ENCODE measurements at regions not wholly inside any gene's neighbourhood (a gene's known extent, or its start where the extent isn't known, plus 50 kb on each side); places are given as distances from the start of the nearest gene placed in this dataset.

DNA sequence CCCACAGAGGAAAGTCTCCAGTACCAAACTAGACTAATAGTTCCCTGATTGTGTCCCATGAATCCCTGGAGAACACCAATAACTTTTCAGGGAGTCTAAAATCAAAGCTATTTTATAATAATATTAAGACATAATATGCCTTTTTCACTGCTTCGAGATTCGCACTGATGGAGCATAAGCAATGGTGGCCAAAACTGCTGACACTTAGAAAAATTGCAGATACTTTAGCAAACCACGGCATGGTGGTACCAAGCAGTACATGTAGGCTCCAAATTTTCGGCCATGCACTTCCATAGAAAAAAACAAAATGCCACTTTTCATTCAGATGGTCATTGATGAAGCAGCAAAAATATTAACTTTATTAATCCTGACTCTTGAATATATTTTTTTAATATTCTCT lies 100.3 kb upstream of the PCSK1 start:
- no TSS peak for BruUV-seq (replicated peaks)

DNA sequence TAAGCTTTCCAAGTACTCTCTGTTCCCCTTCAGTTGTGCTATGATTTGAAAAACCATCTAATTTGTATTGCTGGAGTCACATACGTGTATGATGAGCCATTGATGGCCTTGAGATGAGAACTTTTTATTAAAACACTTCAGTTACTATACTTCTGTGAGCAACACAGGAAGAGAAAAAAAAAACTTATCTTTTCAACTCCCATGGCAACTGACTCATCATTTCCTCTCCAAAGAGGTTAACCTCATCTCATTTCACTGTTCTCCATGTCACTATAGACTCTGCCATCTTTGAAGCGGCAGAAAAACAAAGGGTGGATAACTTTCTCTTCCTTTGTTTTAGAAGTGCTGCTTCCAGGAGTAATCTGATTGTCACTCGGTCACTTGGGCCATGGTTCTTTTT lies 104.3 kb upstream of the PCSK1 start:
- no TSS peak for BruUV-seq (replicated peaks)
- H3K9me3 ChIP-seq = no peaks in the 10 kb centered on the region
- Mint-ChIP-seq H3K27ac (ENCODE audit: unreplicated experiment) (no peak overlapping the region), H3K4me3 (ENCODE audit: unreplicated experiment) (no peak overlapping the region), H3K4me1 (ENCODE audit: low read depth, unreplicated experiment) (no peaks in the 10 kb centered on the region), H3K9me3 (ENCODE audit: unreplicated experiment) (no peaks in the 10 kb centered on the region), H3K27me3 (ENCODE audit: insufficient read depth, unreplicated experiment) (peaks cover 4% of the 10 kb centered on the region), H3K36me3 (ENCODE audit: insufficient read depth, unreplicated experiment) (no peaks in the 10 kb centered on the region)
- ChIA-PET POLR2A (no interaction called here), CTCF (no interaction called here)
- no peaks in the 10 kb centered on the region for H3K27me3 ChIP-seq (replicated peaks; ENCODE audit: control insufficient read depth, insufficient read depth, low read length)
- intact Hi-C loops (cut with micrococcal nuclease; ENCODE audit: unreplicated experiment) = no loop called here
- DNase-seq = no peak
- TF ChIP-seq, protein P1, sequence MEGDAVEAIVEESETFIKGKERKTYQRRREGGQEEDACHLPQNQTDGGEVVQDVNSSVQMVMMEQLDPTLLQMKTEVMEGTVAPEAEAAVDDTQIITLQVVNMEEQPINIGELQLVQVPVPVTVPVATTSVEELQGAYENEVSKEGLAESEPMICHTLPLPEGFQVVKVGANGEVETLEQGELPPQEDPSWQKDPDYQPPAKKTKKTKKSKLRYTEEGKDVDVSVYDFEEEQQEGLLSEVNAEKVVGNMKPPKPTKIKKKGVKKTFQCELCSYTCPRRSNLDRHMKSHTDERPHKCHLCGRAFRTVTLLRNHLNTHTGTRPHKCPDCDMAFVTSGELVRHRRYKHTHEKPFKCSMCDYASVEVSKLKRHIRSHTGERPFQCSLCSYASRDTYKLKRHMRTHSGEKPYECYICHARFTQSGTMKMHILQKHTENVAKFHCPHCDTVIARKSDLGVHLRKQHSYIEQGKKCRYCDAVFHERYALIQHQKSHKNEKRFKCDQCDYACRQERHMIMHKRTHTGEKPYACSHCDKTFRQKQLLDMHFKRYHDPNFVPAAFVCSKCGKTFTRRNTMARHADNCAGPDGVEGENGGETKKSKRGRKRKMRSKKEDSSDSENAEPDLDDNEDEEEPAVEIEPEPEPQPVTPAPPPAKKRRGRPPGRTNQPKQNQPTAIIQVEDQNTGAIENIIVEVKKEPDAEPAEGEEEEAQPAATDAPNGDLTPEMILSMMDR (IDR thresholded peaks at IDR 0.05; ENCODE audit: insufficient read depth in 1 of 2, low read depth in 1 of 2, low read length in 1 of 2, severe bottlenecking in 1 of 2, unreplicated experiment in 1 of 2) = no peak
- H3K4me1 ChIP-seq = no peaks in the 10 kb centered on the region
- H3K36me3 ChIP-seq (ENCODE audit: control insufficient read depth, insufficient read depth, low read length) = no peaks in the 10 kb centered on the region
- H3K4me3 ChIP-seq (ENCODE audit: low read depth, low read length) = no peak overlapping the region

More for the DNA sequence above, 100.3 kb upstream of the PCSK1 start:
- Histone ChIP-seq H3K4me1 (no peaks in the 10 kb centered on the region), H3K4me3 (ENCODE audit: low read depth, low read length) (no peak overlapping the region), H3K27me3 (replicated peaks; ENCODE audit: control insufficient read depth, insufficient read depth, low read length) (no peaks in the 10 kb centered on the region), H3K9me3 (no peaks in the 10 kb centered on the region), H3K36me3 (ENCODE audit: control insufficient read depth, insufficient read depth, low read length) (no peaks in the 10 kb centered on the region)
- ChIA-PET POLR2A (no interaction called here), CTCF (no interaction called here)
- Mint-ChIP-seq H3K4me1 (ENCODE audit: low read depth, unreplicated experiment) (no peaks in the 10 kb centered on the region), H3K27me3 (ENCODE audit: insufficient read depth, unreplicated experiment) (peaks cover 3% of the 10 kb centered on the region), H3K9me3 (ENCODE audit: unreplicated experiment) (no peaks in the 10 kb centered on the region), H3K27ac (ENCODE audit: unreplicated experiment) (no peak overlapping the region), H3K4me3 (ENCODE audit: unreplicated experiment) (no peak overlapping the region), H3K36me3 (ENCODE audit: insufficient read depth, unreplicated experiment) (no peaks in the 10 kb centered on the region)
- DNase-seq = no peak
- TF ChIP-seq, protein P1 (IDR thresholded peaks at IDR 0.05; ENCODE audit: insufficient read depth in 1 of 2, low read depth in 1 of 2, low read length in 1 of 2, severe bottlenecking in 1 of 2, unreplicated experiment in 1 of 2) = no peak
- intact Hi-C loops (cut with micrococcal nuclease; ENCODE audit: unreplicated experiment) = no loop called here

DNA sequence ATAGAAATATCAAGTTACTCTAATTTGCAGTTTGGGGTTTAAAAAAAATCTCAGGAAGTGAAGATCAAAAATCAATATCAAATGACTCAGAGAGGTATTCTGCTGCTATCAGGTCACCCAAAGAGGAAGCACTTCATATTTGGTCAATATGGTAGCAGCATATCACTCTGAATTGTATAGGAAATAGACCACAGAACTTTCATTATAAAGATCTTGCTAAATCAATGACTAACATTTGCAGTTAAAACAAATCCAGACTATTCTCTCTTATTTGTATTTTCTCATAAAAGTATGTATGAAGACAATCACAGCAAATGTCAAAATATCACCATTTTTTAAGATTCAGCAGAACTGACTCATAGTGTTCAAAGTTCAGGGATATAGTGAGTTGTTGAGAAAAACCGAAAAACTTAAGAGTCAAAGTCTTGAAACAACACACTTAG lies 105.8 kb upstream of the PCSK1 start:
- Mint-ChIP-seq H3K4me3 (ENCODE audit: unreplicated experiment) (no peak overlapping the region), H3K9me3 (ENCODE audit: unreplicated experiment) (peaks cover 3% of the 10 kb centered on the region), H3K27ac (ENCODE audit: unreplicated experiment) (no peak overlapping the region), H3K36me3 (ENCODE audit: insufficient read depth, unreplicated experiment) (no peaks in the 10 kb centered on the region), H3K4me1 (ENCODE audit: low read depth, unreplicated experiment) (no peaks in the 10 kb centered on the region), H3K27me3 (ENCODE audit: insufficient read depth, unreplicated experiment) (peaks cover 4% of the 10 kb centered on the region)
- TF ChIP-seq, protein P1 (IDR thresholded peaks at IDR 0.05; ENCODE audit: insufficient read depth in 1 of 2, low read depth in 1 of 2, low read length in 1 of 2, severe bottlenecking in 1 of 2, unreplicated experiment in 1 of 2) = no peak
- CTCF ChIA-PET = no interaction called here
- intact Hi-C loops (cut with micrococcal nuclease; ENCODE audit: unreplicated experiment) = no loop called here
- Histone ChIP-seq H3K4me3 (ENCODE audit: low read depth, low read length) (no peak overlapping the region), H3K4me1 (no peaks in the 10 kb centered on the region), H3K27me3 (replicated peaks; ENCODE audit: control insufficient read depth, insufficient read depth, low read length) (no peaks in the 10 kb centered on the region), H3K36me3 (ENCODE audit: control insufficient read depth, insufficient read depth, low read length) (no peaks in the 10 kb centered on the region), H3K9me3 (no peaks in the 10 kb centered on the region)
- DNase-seq = no peak
- POLR2A ChIA-PET = no interaction called here
- no TSS peak for BruUV-seq (replicated peaks)
